Hindlimb muscle (tissue), 1 donor: ENCODE measurements at regions not wholly inside any gene's neighbourhood (a gene's known extent, or its start where the extent isn't known, plus 50 kb on each side); places are given as distances from the start of the nearest gene placed in this dataset.

Source experiments
- DNase-seq: peaks from one replicate; pipeline ENCODE4 v3.0.0-alpha.2; 2013

GRCh38 chr13:106636492-106636891 lies 68.6 kb upstream of the ARGLU1 start:
- no peak for DNase-seq

GRCh38 chr13:106635616-106636015 lies 67.7 kb upstream of the ARGLU1 start:
- no peak for DNase-seq

GRCh38 chr13:106633321-106633720 lies 65.4 kb upstream of the ARGLU1 start:
- DNase-seq, result no peak

GRCh38 chr13:106630650-106631049 lies 62.7 kb upstream of the ARGLU1 start:
- DNase-seq, result no peak

GRCh38 chr13:106630162-106630561 lies 62.2 kb upstream of the ARGLU1 start:
- DNase-seq, result no peak

- no peak for DNase-seq
These were observed 61.2 kb upstream of the ARGLU1 start for GRCh38 chr13:106628936-106629659.

- no peak for DNase-seq
These were observed 58.5 kb upstream of the ARGLU1 start for GRCh38 chr13:106626473-106626872.

- no peak for DNase-seq
These were observed 57.6 kb upstream of the ARGLU1 start for GRCh38 chr13:106625578-106625977.

GRCh38 chr13:106623799-106624460 lies 56.0 kb upstream of the ARGLU1 start:
- peak; percentile 18 for DNase-seq

- no peak for DNase-seq
These were observed 53.9 kb upstream of the ARGLU1 start for GRCh38 chr13:106621833-106622232.

GRCh38 chr13:106619688-106620555 lies 52.0 kb upstream of the ARGLU1 start:
- DNase-seq, result no peak
